GM23248 (cell line): ENCODE measurements at regions not wholly inside any gene's neighbourhood (a gene's known extent, or its start where the extent isn't known, plus 50 kb on each side); places are given as distances from the start of the nearest gene placed in this dataset.

Experiments used
- DNase-seq: peaks from one replicate; pipeline ENCODE4 v3.0.0-alpha.2; 2015
- H2AFZ ChIP-seq: fragments of 200-600 bp; sonication (generic); 2 replicates; pipeline ENCODE4 v1.6.1; 2016; ENCODE audit warnings: antibody characterized with exemption
- H3F3A ChIP-seq: fragments of 200-600 bp; sonication (generic); 2 replicates; pipeline ENCODE4 v1.6.1; 2016; ENCODE audit warnings: mild to moderate bottlenecking, antibody characterized with exemption, mixed run types; ENCODE audit not compliant: insufficient read depth
- H3K27ac ChIP-seq: fragments of 200-600 bp; sonication (generic); 2 replicates; pipeline ENCODE4 v1.5.1; 2016; ENCODE audit warnings: mild to moderate bottlenecking
- H3K27me3 ChIP-seq: fragments of 200-600 bp; sonication (generic); replicated peaks from 2 replicates; pipeline ENCODE4 v1.6.1; 2016; ENCODE audit warnings: mild to moderate bottlenecking; ENCODE audit not compliant: insufficient read depth
- H3K36me3 ChIP-seq: fragments of 200-600 bp; sonication (generic); 2 replicates; pipeline ENCODE4 v1.6.1; 2016; ENCODE audit warnings: low read depth, mild to moderate bottlenecking
- H3K4me1 ChIP-seq: fragments of 200-600 bp; sonication (generic); 2 replicates; pipeline ENCODE4 v1.6.1; 2016; ENCODE audit warnings: mild to moderate bottlenecking; ENCODE audit not compliant: insufficient read depth
- H3K4me2 ChIP-seq: fragments of 200-600 bp; sonication (generic); one replicate; pipeline ENCODE4 v1.6.1; 2016; ENCODE audit warnings: mild to moderate bottlenecking; ENCODE audit not compliant: unreplicated experiment
- H3K4me3 ChIP-seq: fragments of 200-600 bp; sonication (generic); 2 replicates; pipeline ENCODE4 v1.5.1; 2016; ENCODE audit warnings: mild to moderate bottlenecking
- H3K79me2 ChIP-seq: fragments of 200-600 bp; sonication (generic); 2 replicates; pipeline ENCODE4 v1.6.1; 2016; ENCODE audit warnings: mild to moderate bottlenecking; ENCODE audit not compliant: insufficient read depth
- H3K9ac ChIP-seq: fragments of 200-600 bp; sonication (generic); 2 replicates; pipeline ENCODE4 v1.6.1; 2016; ENCODE audit warnings: mild to moderate bottlenecking
- H3K9me2 ChIP-seq: fragments of 200-600 bp; sonication (generic); 2 replicates; pipeline ENCODE4 v1.6.1; 2016; ENCODE audit warnings: mixed run types, mild to moderate bottlenecking, moderate library complexity; ENCODE audit not compliant: insufficient read depth
- H3K9me3 ChIP-seq: fragments of 200-600 bp; sonication (generic); one replicate; pipeline ENCODE4 v1.6.1; 2017; ENCODE audit warnings: low read depth
- H4K20me1 ChIP-seq: fragments of 200-600 bp; sonication (generic); 2 replicates; pipeline ENCODE4 v1.6.0; 2016; ENCODE audit not compliant: insufficient read depth
- EZH2 ChIP-seq: fragments of 200-600 bp; sonication (generic); IDR thresholded peaks from 2 replicates; pipeline ENCODE4 v1.6.1; 2018; ENCODE audit warnings: antibody characterized with exemption, mild to moderate bottlenecking; ENCODE audit not compliant: insufficient read depth, poor library complexity, severe bottlenecking
- EZH2phosphoT487 ChIP-seq: fragments of 200-600 bp; sonication (generic); IDR thresholded peaks from 2 replicates; pipeline ENCODE4 v1.6.1; 2018; ENCODE audit warnings: antibody characterized with exemption, moderate library complexity, mild to moderate bottlenecking, low read depth; ENCODE audit not compliant: insufficient read depth
- WGBS, 2 experiments: methylation state at CpG; one replicate each; pipeline ENCODE4 v1.1.6; 2015 to 2017; ENCODE audit warnings: low lambda C conversion rate in 2 of 2, low coverage in 1 of 2; ENCODE audit errors: missing lambda C conversion rate in 2 of 2; 5-methylcytosine and 5-hydroxymethylcytosine counted together
- in situ Hi-C: fragments of 300-500 bp; cut with MboI; formaldehyde crosslinking; loops from 2 replicates; pipeline ENCODE4 v1.15.0; 2020

DNA sequence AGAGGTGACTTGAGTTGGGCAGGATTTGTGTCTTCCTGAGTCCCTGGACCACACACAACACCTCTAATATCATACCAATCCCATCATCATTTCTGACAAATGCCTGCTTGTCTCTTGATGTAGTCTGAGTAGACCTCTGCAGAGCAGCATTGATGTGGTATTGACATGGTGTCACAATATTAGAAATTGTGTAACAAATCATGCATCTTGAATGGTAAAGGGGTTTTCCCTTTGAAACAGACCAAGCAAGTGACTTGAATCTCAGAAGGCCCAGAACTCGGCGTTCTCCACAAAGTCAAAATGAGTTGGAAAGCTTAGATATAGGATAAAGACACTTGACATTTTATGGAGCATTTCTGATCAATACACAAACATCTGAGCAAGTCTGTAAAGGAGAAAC is 72.7 kb upstream of the KIRREL1 start:
- Histone ChIP-seq H3K4me3 (no peak overlapping the region), H4K20me1 (no peaks in the 10 kb centered on the region), H3K9ac (no peak overlapping the region), H3K4me1 (no peaks in the 10 kb centered on the region), H2AFZ (no peak overlapping the region), H3F3A (no peaks in the 10 kb centered on the region), H3K4me2 (no peak overlapping the region), H3K79me2 (no peaks in the 10 kb centered on the region), H3K36me3 (no peaks in the 10 kb centered on the region), H3K27ac (no peak overlapping the region), H3K27me3 (no peaks in the 10 kb centered on the region; the same call in 1 of the 2 replicates), H3K9me3 (no peaks in the 10 kb centered on the region), H3K9me2 (no peaks in the 10 kb centered on the region)
- TF ChIP-seq EZH2phosphoT487: no peak
- no peak for TF ChIP-seq EZH2
- in situ Hi-C loops: no loop called here
- WGBS, 2 experiments: 4 to 10% methylated on average over 2 of the region's 2 CpGs
- DNase-seq: no peak

GRCh38 chr1:157925419-157926166 is 67.9 kb upstream of the KIRREL1 start:
- no peaks in the 10 kb centered on the region; the same call in 1 of the 2 replicates for H3K27me3 ChIP-seq
- DNase-seq: no peak
- in situ Hi-C loops: no loop called here

DNA sequence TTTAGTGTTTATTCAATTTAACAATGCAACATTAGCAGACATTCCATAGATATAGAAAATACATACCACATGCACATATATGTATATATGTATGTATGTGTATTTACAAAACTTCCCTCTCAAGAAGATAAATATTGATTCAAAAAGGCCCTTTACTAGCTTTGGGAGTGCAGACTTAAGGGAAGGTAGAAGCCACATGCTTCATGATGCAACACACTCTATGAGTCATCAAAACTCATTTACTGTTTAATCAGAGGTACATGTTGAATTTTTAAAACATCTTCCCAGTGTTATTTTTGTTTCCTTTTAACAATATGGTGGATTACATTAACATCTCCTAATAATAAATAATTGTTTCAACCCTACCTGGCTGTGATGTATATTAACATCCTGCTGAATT is 61.4 kb upstream of the KIRREL1 start:
- Histone ChIP-seq H3K4me3 (no peak overlapping the region), H3K4me2 (no peak overlapping the region), H3K9me3 (no peaks in the 10 kb centered on the region), H3K36me3 (no peaks in the 10 kb centered on the region), H3F3A (no peaks in the 10 kb centered on the region), H3K27me3 (no peaks in the 10 kb centered on the region), H3K4me1 (no peaks in the 10 kb centered on the region), H3K9me2 (no peaks in the 10 kb centered on the region), H3K9ac (no peak overlapping the region), H3K79me2 (no peaks in the 10 kb centered on the region), H3K27ac (no peak overlapping the region), H2AFZ (no peak overlapping the region), H4K20me1 (no peaks in the 10 kb centered on the region)
- DNase-seq: peak; percentile 57
- in situ Hi-C loops: no loop called here
- TF ChIP-seq EZH2: no peak
- TF ChIP-seq EZH2phosphoT487: no peak

More at GRCh38 chr1:157925419-157926166, 67.9 kb upstream of the KIRREL1 start:
- H2AFZ ChIP-seq: no peak overlapping the region
- H3K79me2 ChIP-seq: no peaks in the 10 kb centered on the region
- no peak overlapping the region for H3K4me2 ChIP-seq
- no peaks in the 10 kb centered on the region for H3F3A ChIP-seq
- no peak overlapping the region for H3K27ac ChIP-seq
- no peaks in the 10 kb centered on the region for H3K9me2 ChIP-seq
- H3K36me3 ChIP-seq: no peaks in the 10 kb centered on the region
- no peaks in the 10 kb centered on the region for H3K9me3 ChIP-seq
- H3K4me3 ChIP-seq: no peak overlapping the region
- TF ChIP-seq EZH2phosphoT487 (no peak), EZH2 (no peak)
- H3K9ac ChIP-seq: no peak overlapping the region
- H3K4me1 ChIP-seq: no peaks in the 10 kb centered on the region
- no peaks in the 10 kb centered on the region for H4K20me1 ChIP-seq
- 75 to 78% methylated on average over 34 of the region's 34 CpGs for WGBS, 2 experiments

- H3K9ac ChIP-seq: no peak overlapping the region
- no peak for TF ChIP-seq EZH2phosphoT487
- TF ChIP-seq EZH2: no peak
- no peak overlapping the region for H2AFZ ChIP-seq
- peaks cover 8% of the 10 kb centered on the region; the same call in 1 of the 2 replicates for H3K27me3 ChIP-seq
- 24 to 39% methylated on average over 2 of the region's 2 CpGs for WGBS, 2 experiments
- no peaks in the 10 kb centered on the region for H3K9me3 ChIP-seq
- H4K20me1 ChIP-seq: no peaks in the 10 kb centered on the region
- no peak overlapping the region for H3K4me2 ChIP-seq
- H3F3A ChIP-seq: no peaks in the 10 kb centered on the region
- no peak overlapping the region for H3K27ac ChIP-seq
- H3K4me3 ChIP-seq: no peak overlapping the region
- H3K36me3 ChIP-seq: no peaks in the 10 kb centered on the region
- H3K79me2 ChIP-seq: no peaks in the 10 kb centered on the region
- H3K9me2 ChIP-seq: no peaks in the 10 kb centered on the region
- no peak for DNase-seq
- in situ Hi-C loops: no loop called here
- no peaks in the 10 kb centered on the region for H3K4me1 ChIP-seq
Measured at GRCh38 chr1:157937744-157938143, 55.7 kb upstream of the KIRREL1 start.
